ENCODE measurements at regions not wholly inside any gene's neighbourhood (a gene's known extent, or its start where the extent isn't known, plus 50 kb on each side); places are given as distances from the start of the nearest gene placed in this dataset.
"Not testable (repeated sequence)": the region's sequence is repeated elsewhere in the genome, so short reads cannot be mapped to it uniquely, and the experiment has no call there.

DNA sequence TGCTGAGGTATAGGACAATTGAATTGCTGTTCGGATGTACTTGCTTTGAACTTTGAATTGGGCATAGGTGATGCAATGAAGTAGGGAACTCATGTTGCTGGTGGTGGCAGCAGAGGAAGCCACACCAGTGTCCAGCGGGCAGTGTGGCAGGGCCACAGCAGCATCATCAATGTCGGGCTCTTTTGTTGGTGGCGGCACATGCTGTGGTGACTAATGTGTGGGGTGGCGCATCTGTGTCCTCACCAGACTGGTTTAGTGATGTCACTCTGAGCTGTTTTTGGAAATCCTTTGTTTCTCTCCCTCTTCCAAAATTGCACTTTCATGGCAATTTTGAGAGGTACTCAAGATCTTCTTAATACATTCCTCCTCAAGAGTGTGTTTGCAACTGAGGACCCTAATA lies 187.6 kb downstream of the ETNK1 start:
- DNase-seq: no peak

DNA sequence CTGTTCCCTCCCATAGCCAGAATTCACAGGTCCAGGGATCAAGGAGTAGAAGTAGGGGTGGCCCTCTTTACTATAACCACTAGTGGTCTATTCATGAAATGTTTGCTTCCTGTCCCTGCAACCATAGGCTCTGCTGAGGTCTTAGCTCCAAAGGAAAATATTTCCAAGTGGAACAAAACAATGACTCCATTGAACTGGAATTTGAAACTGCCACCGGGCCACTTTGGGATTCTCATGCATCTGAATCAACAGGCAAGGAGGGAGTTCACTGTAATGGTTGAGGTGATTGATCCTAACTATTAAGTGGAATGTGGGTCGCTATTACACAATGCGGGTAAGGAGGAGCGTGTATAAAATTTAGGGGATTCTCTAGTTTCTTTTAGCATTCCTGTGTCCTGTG lies 197.0 kb downstream of the ETNK1 start:
- no peak for DNase-seq

DNA sequence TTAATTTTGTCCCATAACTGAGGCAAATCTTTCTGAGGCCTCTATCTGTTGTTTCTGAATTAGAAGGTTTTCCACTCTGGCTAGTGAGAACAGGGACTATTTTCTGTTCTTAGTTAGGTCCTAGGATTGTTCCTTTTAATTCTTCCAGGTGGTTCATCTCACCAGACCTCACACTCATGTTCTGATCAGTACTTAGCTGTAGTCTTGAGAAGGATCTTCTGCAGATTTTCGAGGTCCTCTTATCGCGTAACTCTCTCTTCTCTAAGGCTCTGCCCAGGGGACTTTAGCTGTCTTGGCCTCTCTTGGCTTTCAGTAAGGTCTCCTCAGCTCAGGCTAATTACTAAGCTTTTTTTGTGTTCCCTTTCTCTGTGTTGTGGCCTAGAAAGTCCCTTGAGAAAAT lies 201.1 kb downstream of the ETNK1 start:
- DNase-seq: no peak

DNA sequence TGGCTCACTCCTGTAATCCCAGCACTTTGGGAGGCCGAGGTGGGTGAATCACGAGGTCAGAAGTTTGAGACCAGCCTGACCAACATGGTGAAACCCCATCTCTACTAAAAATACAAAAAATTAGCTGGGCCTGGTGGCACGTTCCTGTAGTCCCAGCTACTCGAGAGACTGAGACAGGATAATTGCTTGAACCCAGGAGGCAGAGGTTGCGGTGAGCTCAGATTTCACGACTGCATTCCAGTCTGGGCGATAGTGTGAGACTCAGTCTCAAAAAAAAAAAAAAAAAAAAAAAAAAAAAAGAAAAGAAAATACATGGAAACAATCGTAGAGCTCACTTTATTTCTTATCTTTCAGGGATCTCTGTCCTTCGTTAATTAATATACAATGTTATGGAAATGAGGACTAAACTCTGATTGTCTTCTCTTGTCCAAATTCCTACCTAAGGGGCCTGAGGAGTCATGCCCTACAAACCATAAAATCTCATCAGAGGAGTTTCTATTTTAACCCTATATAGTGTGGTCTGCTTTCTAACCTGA lies 201.5 kb downstream of the ETNK1 start:
- DNase-seq: not testable (repeated sequence)

DNA sequence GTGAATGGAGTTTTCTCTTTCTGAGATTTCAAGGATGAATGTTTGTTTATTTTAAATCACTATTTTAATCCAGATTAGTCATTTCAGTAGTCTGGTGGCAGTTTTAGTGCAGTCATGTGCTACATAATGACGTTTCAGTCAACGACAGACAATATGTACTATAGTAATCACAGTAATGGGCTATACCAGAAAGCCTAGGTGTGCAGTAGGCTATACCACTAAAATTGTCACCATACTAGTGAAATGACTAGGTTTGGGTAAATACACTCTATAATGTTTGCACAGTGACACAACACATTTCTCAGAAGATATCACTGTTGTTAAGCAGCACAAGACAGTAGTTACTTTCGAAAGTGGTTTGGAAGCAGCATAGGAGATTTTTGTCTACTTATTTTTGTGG lies 203.1 kb downstream of the ETNK1 start:
- no peak for DNase-seq

DNA sequence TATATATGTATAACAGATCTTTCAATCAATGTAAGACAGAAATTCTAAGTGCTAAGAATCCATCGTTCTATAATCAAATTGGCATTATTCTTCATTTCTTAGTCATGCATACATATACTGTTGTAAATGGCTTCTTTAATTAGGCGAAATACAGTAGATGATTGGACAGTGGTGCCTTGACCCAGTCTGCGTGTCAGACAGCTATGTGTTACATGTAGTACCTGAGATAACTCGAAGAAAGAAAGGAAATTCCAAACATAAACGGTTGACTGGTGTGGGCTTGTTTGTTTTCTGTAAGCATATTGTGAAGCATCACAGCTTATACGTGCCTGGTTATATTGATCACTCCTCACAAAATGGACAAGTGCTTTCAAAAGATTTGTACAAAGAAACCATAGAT lies 210.5 kb downstream of the ETNK1 start:
- DNase-seq: no peak

DNA sequence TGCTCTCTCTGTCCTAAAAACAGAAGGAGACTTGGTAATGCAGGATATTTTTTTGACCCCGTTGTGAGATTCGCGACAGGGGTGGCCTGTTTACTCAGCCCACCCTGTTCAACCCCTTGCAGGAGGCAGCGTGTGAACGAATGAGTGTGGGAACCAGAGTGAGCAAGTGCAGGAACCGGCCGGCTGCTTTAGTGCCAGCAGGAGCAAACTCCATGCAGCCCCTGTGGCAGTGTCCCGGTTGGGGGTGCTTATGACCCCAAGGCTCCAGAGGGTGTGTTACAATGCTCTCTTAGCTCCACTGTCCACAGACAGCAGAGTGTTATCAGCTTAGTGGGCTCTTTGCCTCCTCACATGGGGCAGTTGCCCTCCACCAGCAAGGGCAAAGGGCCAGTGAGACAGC lies 225.2 kb downstream of the ETNK1 start:
- no peak for DNase-seq

DNA sequence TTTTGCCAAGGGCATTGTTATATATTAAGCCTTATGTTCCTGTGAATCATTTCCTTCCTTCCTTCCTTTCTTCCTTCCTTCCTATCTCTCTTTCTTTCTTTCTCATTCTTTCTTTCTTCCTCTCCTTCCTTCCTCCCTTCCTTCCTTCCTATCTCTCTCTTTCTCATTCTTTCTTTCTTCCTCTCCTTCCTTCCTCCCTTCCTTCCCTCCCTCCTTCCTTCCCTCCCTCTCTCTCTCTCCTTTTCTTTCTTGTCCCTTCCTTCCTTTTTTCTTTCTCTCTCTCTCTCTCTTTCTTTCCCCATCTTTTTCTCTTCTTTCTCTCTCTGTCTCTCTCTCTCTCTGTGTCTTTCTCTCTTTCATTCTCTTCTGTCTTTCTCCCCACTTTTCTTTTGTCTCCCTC lies 226.6 kb downstream of the ETNK1 start:
- DNase-seq: no peak

DNA sequence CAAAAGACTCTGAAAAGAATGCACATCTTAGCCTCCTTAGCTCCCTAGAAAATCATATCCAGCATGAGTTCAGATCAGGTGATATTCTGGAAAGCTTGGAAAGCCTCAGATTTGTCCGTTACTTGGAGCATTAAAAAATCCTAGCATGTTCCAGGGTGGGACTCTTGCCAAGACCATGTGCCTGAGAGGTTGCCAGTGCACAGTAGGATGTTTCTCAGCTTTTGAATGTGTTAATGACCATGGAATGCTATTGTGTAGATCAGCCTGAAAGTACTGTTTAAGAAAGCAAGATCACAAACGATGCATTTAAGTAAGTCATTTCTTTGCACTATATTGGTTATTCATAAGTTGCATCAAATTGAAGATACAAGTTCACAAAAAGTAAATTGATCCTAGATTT lies 230.5 kb downstream of the ETNK1 start:
- no peak for DNase-seq

DNA sequence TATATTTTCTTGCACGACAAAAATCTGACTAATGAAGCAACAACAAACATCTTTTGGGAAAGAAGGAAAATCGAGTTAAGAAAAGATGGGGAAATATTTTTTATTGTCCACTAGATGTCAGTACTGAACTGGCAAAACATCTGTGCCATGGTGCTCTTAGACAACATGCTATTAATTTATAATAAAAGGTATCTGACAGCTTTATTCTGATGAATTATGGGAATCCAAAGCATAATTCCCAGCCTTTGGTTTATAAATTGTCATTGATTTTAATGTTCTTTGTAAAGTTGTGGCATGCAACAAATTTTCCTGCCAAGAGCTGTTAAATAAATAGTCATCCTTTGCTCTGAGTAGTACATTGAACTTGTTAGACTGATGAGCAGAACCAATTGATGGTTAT lies 231.2 kb downstream of the ETNK1 start:
- DNase-seq: no peak

DNA sequence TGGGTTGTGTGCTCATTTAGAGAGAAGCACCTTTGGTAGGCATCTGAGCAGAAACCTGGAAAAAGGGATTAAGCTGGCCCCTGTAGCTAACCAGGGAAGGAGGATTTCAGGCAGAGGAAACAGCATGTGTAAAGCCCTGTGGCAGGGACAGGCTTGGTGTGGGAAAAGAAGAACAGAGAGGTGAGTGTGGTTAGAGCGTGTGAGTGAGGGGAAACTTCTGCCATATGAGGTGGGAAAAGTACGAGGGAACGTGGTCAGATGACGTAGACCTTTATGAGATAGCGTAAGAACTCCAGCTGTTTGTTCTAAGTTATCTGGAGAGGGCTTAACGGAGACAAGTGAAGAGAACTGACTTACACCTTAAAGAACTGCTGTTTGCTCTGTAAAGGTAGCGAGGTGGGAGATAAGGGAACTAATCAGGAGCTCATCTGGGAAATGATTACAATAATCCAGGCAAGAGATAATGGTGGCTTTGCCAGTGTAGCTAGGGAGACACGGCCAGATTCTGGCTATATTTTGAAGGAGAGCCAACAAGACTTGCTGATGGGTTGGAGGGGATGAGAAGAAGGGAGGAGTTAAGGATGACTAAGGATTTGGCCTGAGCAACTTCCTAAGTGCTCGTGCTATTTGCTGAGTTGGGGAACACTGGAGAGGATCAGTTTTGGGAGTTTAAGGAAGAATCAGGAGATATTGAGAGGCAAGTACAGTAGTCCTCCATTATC lies 234.0 kb downstream of the ETNK1 start:
- no peak for DNase-seq

DNA sequence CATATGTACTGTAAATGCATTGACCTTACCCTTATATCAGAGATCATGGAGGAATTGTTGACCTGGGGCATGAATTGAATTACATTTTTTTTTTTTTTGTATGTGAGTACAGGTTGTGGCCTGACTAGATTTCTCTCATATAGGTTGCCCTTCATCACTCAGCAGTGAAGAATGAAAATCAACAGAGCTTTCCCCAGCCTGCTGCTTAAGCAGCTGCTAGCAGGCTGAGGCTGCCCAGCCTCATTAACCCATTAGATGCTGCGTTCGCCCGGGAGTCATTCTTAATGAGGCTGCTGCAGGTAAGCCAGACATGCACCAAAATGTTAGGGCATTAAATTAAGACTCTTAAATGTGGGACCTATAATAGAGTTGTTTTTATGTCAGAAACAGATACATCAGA lies 236.0 kb downstream of the ETNK1 start:
- no peak for DNase-seq

DNA sequence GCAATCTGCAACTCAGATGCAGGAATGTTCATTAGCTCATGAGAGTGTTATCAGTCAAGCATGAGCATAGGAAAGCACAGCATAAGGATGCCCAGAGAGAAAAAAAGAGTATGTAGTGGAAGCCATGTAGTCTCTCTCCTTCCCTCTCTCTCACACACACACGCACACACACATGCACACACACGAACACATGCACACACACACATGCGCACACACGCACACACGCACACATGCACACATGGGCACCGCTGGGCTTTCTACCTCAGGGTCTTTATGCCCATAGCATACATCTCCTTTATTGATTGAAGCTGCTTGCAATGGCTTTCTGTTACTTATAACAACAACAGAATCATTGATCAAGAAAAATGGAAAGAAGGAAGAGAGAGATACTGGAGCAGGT lies 240.9 kb downstream of the ETNK1 start:
- DNase-seq: no peak

DNA sequence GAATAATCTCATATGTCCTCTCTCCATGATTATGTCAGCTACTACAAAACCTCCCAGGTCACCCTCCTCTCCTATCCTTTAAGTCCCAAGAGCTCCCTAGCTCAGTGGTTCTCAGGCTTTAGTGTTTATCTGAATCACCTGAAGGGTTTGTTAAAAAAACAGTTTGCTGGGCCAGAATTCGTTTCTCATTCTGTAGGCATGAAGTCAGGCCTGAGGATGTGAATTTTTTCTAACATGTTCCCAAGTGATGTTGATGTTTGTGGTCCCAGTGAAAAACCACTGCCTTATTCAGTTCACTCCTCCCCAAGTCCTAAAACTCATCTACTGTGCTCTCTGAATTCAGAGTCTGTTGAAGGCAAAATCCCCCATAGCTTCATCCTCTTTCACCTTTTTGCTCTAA lies 241.4 kb downstream of the ETNK1 start:
- DNase-seq: no peak

DNA sequence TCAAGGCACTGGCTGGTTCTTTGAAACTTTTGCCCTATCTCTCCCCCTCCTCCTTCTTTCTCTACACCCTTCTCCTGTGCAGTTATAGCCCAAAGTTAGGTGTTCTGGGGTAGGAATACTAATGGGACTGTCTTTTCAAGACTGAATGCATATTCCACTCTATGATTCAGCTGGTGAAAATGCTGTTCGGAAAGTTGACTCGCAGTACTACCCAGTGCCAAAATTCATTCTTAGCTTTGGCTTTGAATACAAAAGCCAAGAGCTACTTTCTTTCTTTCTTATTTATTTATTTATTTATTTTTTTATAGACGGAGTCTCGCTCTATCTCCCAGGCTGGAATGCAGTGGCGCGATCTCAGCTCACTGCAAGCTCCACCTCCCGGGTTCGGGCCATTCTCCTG lies 249.2 kb downstream of the ETNK1 start:
- DNase-seq: no peak

DNA sequence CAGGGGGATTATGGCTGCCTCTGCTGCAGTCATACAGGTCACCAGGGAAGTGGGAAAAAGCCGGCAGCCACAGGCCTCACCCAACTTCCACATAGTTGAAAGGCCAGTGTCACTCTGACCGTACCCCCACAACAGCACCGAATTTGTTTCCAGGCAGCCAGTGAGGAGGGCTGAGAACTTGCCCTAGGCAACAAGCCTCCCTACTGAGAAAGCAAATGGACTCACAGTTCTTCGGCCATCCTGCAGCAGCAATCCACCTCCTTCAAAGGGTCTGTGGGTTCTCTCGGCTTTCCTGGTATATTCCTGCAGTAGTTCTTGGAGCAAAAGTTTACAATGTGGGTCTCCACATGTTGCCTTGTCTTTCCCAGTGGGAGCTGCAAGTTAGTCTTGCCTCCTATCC lies 251.3 kb downstream of the ETNK1 start:
- DNase-seq: no peak

DNA sequence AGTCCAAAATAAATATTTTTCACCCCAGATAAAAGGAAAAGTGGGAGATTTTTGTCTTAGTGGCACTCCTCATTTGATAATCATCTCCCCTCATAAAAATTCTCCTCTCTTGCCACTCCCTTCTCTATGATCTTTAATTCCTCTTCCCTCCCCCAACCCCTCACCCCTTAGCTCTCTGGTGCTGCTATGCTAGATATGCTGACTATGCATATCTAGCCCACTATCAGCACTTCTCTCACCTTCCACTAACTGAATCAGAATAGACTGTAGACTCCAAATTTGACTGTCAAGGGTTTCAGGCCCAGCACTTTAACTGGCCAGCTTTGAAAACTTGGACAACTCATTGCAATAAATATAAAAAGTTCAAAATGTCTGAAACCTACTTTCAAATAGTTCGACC lies 254.2 kb downstream of the ETNK1 start:
- DNase-seq: no peak

DNA sequence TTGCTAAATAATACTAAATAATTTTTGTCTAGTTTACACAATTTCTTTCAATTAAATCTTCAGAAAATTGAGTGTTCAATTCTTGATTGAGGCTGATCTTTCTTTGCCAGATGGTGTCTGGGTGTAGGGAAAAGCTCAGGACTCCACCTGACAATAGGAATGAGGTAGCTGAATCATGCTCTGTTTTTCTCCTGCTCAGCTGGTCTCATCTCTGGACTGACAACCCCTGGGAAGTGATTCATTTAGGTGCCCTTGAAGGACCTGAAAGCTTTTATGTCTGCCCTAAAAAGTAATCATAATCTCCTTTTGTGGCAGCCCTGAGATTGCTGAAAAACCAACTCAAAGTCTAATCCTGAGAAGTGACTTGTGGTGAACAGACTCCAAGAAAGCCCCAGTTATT lies 255.4 kb downstream of the ETNK1 start:
- DNase-seq: no peak

DNA sequence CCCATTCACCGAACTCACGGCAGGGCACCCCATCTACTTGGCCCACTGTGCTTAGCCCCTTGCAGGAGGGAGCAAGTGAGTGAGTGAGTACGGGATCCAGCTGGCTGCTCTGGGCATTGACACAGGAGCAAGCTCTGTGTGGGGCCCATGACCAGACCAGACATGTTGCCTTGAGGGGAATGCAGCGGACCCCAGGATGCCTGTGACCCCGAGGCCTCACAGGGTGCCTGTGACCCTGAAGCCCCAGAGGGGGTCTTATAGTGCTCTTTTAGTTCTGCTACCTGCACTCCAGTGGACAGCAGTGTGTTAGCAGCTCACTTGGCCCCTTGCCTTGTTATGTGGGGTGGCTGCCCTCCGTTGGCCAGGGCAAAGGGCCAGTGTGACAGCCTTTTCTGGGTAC lies 255.8 kb downstream of the ETNK1 start:
- DNase-seq: no peak

DNA sequence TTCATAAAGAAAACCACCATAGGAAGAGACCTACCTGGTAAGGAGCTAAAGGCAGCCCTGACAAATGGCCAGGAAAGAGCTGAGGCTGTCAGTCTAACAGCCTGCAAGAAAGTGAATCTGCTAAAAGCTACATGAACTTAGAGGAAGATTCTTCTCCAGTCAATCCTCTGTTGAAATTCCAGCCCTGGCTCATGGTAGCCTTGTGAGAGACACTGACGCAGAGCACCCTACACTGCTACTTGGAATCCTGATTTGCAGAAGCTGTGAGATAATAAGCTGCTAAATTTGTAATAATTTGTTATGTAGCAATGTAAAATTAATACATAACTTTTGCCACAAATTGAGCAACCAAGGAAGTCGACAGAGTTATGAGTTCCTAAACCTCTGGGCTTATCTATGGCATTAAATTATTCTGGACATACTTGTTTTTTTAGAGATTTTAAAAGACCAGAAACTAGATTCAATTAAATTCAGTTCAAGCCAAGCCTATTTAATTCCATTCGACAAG lies 257.0 kb downstream of the ETNK1 start:
- DNase-seq: no peak

DNA sequence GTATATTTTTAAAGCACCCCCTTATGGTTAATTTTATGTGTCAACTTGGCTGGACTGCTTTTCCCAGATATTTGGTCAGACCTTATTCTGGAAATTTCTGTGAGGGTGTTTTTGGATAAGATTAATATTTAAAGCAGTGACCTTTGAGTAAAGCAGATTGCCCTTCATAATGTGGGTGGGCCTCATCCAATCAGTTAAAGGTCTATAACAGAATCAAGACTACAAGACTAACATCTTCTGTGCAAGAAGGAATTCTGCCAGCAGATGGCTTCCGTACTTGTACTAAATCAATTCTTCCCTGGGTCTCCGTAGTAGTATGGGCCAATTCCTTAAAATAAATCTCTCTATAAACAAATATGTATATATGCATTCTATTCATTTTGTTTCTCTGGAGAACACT lies 257.6 kb downstream of the ETNK1 start:
- no peak for DNase-seq

DNA sequence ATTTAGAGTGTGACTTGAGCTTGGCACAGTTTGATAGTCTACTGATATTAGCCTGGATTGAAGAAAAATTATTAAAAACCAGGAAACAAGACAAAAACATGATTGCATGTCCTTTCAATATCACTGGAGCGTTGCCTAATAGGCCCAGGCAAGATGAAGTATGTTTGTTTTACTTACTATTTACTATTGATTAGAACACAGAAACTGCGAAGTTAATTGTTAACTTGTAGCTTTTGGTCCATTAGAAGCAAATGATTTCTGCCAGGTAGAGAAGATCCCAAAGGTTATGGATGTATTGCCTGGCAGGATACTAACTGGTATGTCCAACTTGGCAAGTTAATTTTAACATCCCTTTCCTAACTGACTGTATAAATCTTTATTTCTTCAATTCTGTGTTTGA lies 268.9 kb downstream of the ETNK1 start:
- no peak for DNase-seq

DNA sequence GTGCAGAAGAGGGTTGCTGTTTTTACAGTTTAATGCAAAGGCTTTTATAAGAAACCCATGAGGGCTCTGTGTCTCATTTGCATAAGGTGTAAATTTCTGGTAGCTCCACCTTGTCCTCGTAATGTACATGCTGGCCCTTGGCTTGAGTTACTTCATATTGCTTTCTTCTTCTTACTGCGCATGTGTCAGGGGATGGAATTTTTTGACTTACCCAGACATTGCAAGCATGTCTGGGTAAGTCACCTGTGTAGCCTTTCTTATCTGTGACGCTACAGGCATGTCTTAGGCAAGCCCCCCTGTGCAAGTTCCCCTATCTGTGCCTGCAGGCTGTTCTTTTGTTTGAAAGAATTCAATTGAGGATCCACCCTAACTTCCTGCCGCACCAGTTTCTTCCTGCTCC lies 274.2 kb downstream of the ETNK1 start:
- no peak for DNase-seq

DNA sequence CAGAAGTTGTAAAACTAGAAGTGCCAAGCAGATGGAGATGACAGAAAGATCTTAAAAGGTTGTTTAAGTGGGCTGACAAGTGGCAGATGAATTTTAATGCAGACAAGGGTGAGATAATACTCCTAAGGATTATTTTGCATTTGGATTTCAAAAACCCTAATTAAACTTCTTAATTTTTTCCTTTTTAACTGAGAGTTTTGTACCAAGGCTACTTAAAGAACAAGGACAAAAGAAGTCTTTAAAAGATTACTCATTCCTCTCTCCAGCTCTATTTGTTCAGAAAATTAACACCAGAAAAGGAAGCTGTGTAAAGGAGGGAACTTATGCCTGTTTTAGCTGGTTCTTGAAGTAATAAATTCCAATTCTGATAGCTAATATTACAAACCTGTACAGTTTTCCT lies 275.4 kb downstream of the ETNK1 start:
- no peak for DNase-seq

DNA sequence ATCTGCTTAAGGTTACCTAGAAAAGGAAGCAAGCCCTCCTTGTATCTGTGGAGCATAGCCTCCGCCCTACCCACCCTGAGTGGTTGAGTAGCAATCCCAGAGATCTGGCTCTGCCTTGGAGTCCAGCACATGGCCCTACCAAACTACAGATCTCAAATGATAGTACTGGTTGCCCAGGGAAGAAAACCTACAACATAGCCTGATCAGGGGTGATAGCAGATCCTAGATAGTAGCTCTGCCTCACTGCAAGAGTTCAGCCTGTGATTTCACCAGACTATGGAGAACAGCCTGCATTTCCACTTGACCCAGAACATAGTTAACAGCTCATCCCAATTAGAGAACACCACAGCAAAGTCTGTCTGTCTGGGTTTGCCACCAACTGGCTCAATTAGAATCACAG lies 279.5 kb downstream of the ETNK1 start:
- DNase-seq: no peak
